Testis (tissue), 2 donors: ENCODE measurements at regions not wholly inside any gene's neighbourhood (a gene's known extent, or its start where the extent isn't known, plus 50 kb on each side); places are given as distances from the start of the nearest gene placed in this dataset.

Experiments used
- POLR2A ChIP-seq: fragments of 450-650 bp; IDR thresholded peaks from one replicate; pipeline ENCODE4 v1.6.1; 2017; ENCODE audit warnings: antibody characterized with exemption, mild to moderate bottlenecking, moderate library complexity
- TF ChIP-seq, protein P1 (sequence below), 3 experiments: fragments of 450-650 bp in 2 of 3; fragments of 200-600 bp in 1 of 3; sonication (generic) in 1 of 3; IDR thresholded peaks; one replicate each; pipeline ENCODE4 v1.5.1; 2016 to 2019; ENCODE audit warnings: antibody characterized with exemption in 3 of 3, mild to moderate bottlenecking in 2 of 3, moderate library complexity in 1 of 3

DNA sequence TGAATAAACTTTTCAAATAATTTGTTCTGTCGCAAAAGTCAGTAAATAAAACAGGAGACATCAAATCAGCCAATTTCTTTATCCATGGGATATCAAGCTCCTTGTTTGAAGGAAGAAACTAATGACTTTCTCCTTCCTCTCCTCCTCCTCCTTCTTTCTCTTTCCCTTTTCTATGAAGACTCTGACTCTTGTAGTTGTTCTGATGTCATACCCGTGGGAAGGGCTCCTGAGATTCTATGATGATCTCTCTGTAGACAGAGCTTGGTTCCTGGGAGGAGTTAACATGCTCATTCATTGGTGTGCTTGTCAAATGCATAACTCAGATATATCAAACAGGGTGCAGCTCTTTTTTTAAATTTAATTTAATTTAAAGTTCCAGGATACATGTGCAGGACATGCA lies 118.7 kb upstream of the KCTD1 start:
- TF ChIP-seq, protein P1, sequence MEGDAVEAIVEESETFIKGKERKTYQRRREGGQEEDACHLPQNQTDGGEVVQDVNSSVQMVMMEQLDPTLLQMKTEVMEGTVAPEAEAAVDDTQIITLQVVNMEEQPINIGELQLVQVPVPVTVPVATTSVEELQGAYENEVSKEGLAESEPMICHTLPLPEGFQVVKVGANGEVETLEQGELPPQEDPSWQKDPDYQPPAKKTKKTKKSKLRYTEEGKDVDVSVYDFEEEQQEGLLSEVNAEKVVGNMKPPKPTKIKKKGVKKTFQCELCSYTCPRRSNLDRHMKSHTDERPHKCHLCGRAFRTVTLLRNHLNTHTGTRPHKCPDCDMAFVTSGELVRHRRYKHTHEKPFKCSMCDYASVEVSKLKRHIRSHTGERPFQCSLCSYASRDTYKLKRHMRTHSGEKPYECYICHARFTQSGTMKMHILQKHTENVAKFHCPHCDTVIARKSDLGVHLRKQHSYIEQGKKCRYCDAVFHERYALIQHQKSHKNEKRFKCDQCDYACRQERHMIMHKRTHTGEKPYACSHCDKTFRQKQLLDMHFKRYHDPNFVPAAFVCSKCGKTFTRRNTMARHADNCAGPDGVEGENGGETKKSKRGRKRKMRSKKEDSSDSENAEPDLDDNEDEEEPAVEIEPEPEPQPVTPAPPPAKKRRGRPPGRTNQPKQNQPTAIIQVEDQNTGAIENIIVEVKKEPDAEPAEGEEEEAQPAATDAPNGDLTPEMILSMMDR (IDR thresholded peaks at IDR 0.05) = no peak
- TF ChIP-seq POLR2A = no peak
